DND-41 (cell line): ENCODE measurements at regions not wholly inside any gene's neighbourhood (a gene's known extent, or its start where the extent isn't known, plus 50 kb on each side); places are given as distances from the start of the nearest gene placed in this dataset.

ENCODE experiments used
- ATAC-seq: fragments of 200-7000 bp; cut with Tn5 transposase; 3 replicates; pipeline ENCODE4 v1.9.1; 2021; ENCODE audit warnings: low read depth; ENCODE audit not compliant: insufficient read depth
- DNase-seq: peaks from one replicate; pipeline ENCODE4 v3.0.0-alpha.2; 2020
- H2AFZ ChIP-seq: 2 replicates; pipeline ENCODE4 v1.6.0; 2012; ENCODE audit warnings: low read depth, low read length
- H3K27ac ChIP-seq: 2 replicates; pipeline ENCODE4 v1.5.1; 2012; ENCODE audit warnings: low read length, inconsistent platforms
- H3K27me3 ChIP-seq: fragments of 200-600 bp; sonication (generic); 2 replicates; pipeline ENCODE4 v1.6.0; 2012; ENCODE audit warnings: low read length, mild to moderate bottlenecking, inconsistent platforms; ENCODE audit not compliant: insufficient read depth, poor library complexity
- H3K36me3 ChIP-seq: 2 replicates; pipeline ENCODE4 v1.5.1; 2012; ENCODE audit warnings: low read length, inconsistent platforms; ENCODE audit not compliant: insufficient read depth
- H3K4me1 ChIP-seq: 2 replicates; pipeline ENCODE4 v1.5.1; 2012; ENCODE audit warnings: mild to moderate bottlenecking, low read length; ENCODE audit not compliant: insufficient read depth
- H3K4me2 ChIP-seq: 2 replicates; pipeline ENCODE4 v1.6.0; 2012; ENCODE audit warnings: mild to moderate bottlenecking, moderate library complexity, low read length, inconsistent platforms; ENCODE audit not compliant: insufficient read depth
- H3K4me3 ChIP-seq, 2 experiments: fragments of 200-600 bp in 1 of 2; shearing (Covaris generic) in 1 of 2; 2 replicates each; pipeline ENCODE4 v1.5.1; 2012 to 2016; ENCODE audit warnings: inconsistent platforms in 2 of 2, low read length in 2 of 2, mild to moderate bottlenecking in 2 of 2, low read depth in 1 of 2, moderate library complexity in 1 of 2
- H3K79me2 ChIP-seq: 2 replicates; pipeline ENCODE4 v1.6.0; 2012; ENCODE audit warnings: low read length, inconsistent platforms; ENCODE audit not compliant: insufficient read depth
- H3K9ac ChIP-seq: 2 replicates; pipeline ENCODE4 v1.6.0; 2012; ENCODE audit warnings: low read depth, mild to moderate bottlenecking, inconsistent platforms, low read length, moderate library complexity
- H3K9me3 ChIP-seq: 2 replicates; pipeline ENCODE4 v1.5.1; 2012; ENCODE audit warnings: low read length, moderate library complexity, mild to moderate bottlenecking, inconsistent platforms; ENCODE audit not compliant: insufficient read depth, severe bottlenecking
- H4K20me1 ChIP-seq: 2 replicates; pipeline ENCODE4 v1.6.0; 2012; ENCODE audit warnings: low read length; ENCODE audit not compliant: insufficient read depth
- EZH2 ChIP-seq: IDR thresholded peaks from 3 replicates; pipeline ENCODE4 v1.6.1; 2012; ENCODE audit warnings: borderline replicate concordance, low read depth, mild to moderate bottlenecking, moderate library complexity, low read length, inconsistent platforms; ENCODE audit not compliant: severe bottlenecking
- TF ChIP-seq, protein P1 (sequence below): IDR thresholded peaks from 2 replicates; pipeline ENCODE4 v1.5.1; 2012; ENCODE audit warnings: borderline replicate concordance, low read length, moderate library complexity, mild to moderate bottlenecking; ENCODE audit not compliant: poor library complexity, severe bottlenecking; ENCODE audit errors: extremely low read depth

DNA sequence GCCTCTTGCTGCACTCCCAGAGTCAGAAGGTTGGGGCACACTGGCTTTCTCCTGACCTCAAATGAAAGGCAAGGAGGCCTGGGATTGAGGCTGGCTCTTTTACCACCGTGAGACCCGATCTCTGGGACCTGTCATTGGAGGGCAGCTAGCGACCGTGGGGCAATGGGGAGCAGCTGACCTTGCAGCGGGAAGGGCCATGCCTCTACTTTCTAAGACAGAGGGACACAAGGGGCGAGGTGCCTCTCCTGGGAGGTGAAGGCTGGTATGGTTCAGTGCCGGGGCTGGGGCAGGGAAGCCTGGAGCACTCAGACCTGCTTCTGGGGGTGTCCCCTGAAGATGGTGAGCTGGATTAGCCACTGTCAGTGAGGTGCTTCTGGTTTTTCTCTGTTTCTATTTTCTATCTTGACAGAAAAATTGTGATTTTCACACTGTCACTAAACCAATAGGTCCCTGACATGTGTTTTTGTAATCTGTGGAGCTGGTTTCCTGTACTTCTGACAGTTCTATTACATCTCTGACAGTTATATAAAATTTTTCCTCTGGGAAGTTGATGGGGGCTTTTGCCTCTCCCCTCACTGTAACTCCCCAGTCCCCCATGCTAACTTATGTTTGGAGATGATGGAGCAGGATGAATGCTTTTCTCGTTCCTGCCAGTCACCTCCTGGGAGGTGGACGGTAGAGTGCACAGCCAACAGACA, 340.8 kb downstream of the RPS24 start:
- Histone ChIP-seq H3K27ac (no peak overlapping the region), H3K4me1 (no peaks in the 10 kb centered on the region), H3K79me2 (no peaks in the 10 kb centered on the region), H2AFZ (no peak overlapping the region), H3K4me3 (no peak overlapping the region), H3K27me3 (no peaks in the 10 kb centered on the region), H4K20me1 (no peaks in the 10 kb centered on the region), H3K36me3 (no peaks in the 10 kb centered on the region), H3K9me3 (peaks cover 3% of the 10 kb centered on the region), H3K9ac (no peak overlapping the region), H3K4me2 (no peak overlapping the region)
- TF ChIP-seq EZH2, result no peak
- TF ChIP-seq, protein P1, sequence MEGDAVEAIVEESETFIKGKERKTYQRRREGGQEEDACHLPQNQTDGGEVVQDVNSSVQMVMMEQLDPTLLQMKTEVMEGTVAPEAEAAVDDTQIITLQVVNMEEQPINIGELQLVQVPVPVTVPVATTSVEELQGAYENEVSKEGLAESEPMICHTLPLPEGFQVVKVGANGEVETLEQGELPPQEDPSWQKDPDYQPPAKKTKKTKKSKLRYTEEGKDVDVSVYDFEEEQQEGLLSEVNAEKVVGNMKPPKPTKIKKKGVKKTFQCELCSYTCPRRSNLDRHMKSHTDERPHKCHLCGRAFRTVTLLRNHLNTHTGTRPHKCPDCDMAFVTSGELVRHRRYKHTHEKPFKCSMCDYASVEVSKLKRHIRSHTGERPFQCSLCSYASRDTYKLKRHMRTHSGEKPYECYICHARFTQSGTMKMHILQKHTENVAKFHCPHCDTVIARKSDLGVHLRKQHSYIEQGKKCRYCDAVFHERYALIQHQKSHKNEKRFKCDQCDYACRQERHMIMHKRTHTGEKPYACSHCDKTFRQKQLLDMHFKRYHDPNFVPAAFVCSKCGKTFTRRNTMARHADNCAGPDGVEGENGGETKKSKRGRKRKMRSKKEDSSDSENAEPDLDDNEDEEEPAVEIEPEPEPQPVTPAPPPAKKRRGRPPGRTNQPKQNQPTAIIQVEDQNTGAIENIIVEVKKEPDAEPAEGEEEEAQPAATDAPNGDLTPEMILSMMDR, result no peak
- no peak for DNase-seq
- ATAC-seq, result no peak

DNA sequence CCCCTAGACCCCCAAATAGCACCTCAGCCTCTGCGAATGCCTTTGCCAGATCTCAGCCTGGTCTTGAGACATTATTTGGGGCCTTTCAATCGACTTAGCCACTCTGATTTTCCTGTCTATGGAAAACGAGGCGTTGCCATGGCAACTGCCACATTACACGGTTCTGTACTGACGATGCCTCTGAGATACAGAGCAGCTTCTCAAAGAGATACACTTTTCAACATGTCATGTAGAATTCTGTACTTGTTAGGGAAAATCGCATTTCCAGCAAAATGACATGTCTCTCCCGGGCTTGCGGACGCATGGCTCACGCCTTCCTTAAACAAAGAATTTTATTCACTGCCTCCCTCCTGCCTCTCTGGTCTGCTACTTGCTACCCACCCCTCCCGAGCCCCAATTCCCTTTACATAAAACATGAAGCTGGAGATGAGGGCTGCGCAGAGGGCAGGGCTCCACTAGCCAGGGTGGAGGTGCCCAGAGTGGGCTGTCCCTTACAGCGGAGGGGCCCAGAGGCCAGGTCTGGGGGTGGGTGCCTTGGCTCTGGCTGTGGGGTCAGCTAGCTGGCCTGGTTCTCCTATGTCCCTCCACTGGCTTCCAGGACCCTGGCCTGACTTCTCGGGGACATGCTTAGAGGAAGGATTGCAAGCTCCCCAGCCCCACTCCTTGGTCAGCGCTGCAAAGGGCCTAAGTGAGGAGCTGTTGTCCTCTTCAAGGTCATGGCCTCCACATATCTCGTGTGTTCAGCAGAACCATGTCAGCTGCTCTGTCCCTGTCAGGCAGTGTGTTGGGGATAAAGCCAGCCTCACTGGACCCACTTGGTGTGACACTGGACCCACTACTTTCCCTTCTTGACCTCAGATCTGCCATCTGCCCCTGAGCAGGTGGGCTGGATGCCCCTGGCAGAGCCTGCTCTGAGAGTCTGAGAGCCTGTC, 342.5 kb downstream of the RPS24 start:
- DNase-seq, result no peak
- peaks cover 3% of the 10 kb centered on the region for H3K9me3 ChIP-seq
- no peaks in the 10 kb centered on the region for H3K4me1 ChIP-seq
- H3K4me2 ChIP-seq, result no peak overlapping the region
- H3K27me3 ChIP-seq, result no peaks in the 10 kb centered on the region
- no peak for ATAC-seq
- no peak overlapping the region for H3K9ac ChIP-seq
- H3K79me2 ChIP-seq, result no peaks in the 10 kb centered on the region
- no peaks in the 10 kb centered on the region for H4K20me1 ChIP-seq
- no peaks in the 10 kb centered on the region for H3K36me3 ChIP-seq
- TF ChIP-seq EZH2, result no peak
- TF ChIP-seq, protein P1, result no peak
- no peak overlapping the region for H3K27ac ChIP-seq
- H2AFZ ChIP-seq, result no peak overlapping the region
- no peak overlapping the region for H3K4me3 ChIP-seq

DNA sequence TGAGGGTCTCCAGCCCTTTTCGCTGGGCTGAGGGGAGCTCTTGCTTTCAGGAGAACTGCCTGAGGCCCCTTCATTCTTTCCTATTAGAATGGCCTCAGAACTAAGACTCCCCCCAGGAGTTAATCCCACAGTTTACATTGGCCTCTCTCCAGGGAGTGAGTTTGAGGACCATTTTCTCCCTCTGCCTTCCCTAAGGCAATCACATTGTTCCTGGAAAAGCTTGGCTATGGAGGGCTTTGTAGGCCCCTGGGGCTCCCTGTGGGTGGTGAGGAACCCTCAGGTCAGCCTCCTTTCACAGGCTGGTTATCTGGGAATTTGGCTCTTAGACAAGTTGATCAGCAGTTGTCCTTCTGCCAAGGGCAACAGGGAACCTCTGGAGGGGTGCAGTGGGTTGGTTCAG, 343.7 kb downstream of the RPS24 start:
- H3K4me2 ChIP-seq, result no peak overlapping the region
- ATAC-seq, result no peak
- peaks cover 3% of the 10 kb centered on the region for H3K9me3 ChIP-seq
- no peak overlapping the region for H2AFZ ChIP-seq
- H3K27me3 ChIP-seq, result no peaks in the 10 kb centered on the region
- no peak overlapping the region for H3K27ac ChIP-seq
- no peaks in the 10 kb centered on the region for H4K20me1 ChIP-seq
- DNase-seq, result no peak
- TF ChIP-seq, protein P1, result no peak
- TF ChIP-seq EZH2, result no peak
- H3K4me1 ChIP-seq, result no peaks in the 10 kb centered on the region
- H3K4me3 ChIP-seq, result no peak overlapping the region
- H3K36me3 ChIP-seq, result no peaks in the 10 kb centered on the region
- H3K79me2 ChIP-seq, result no peaks in the 10 kb centered on the region
- H3K9ac ChIP-seq, result no peak overlapping the region
